PFSK-1 (cell line): ENCODE measurements at regions not wholly inside any gene's neighbourhood (a gene's known extent, or its start where the extent isn't known, plus 50 kb on each side); places are given as distances from the start of the nearest gene placed in this dataset.

ENCODE experiments used
- FOXP2 ChIP-seq: optimal IDR thresholded peaks from 2 replicates; pipeline ENCODE3; 2011; ENCODE audit warnings: borderline replicate concordance, control low read depth, inconsistent platforms; ENCODE audit not compliant: insufficient read depth; ENCODE audit errors: extremely low read length, extremely low read depth
- POLR2AphosphoS5 ChIP-seq: IDR thresholded peaks from 2 replicates; pipeline ENCODE4 v1.6.1; 2012; ENCODE audit warnings: low read depth, mild to moderate bottlenecking, control low read depth, low read length, moderate library complexity
- REST ChIP-seq, 2 experiments: IDR thresholded peaks; 2 replicates each; pipeline versions ENCODE4 v1.6.1 to v1.8.0; 2011 to 2012; ENCODE audit warnings: low read depth in 2 of 2, low read length in 2 of 2, control low read depth in 1 of 2, inconsistent platforms in 1 of 2, mild to moderate bottlenecking in 1 of 2, moderate library complexity in 1 of 2; ENCODE audit not compliant: insufficient read depth in 1 of 2
- SIN3A ChIP-seq: IDR thresholded peaks from 2 replicates; pipeline ENCODE4 v1.6.1; 2012; ENCODE audit warnings: mild to moderate bottlenecking, low read length, moderate library complexity, borderline replicate concordance; ENCODE audit not compliant: insufficient read depth
- TAF1 ChIP-seq: IDR thresholded peaks from 2 replicates; pipeline ENCODE4 v1.6.1; 2012; ENCODE audit warnings: low read length, control low read depth, borderline replicate concordance; ENCODE audit not compliant: insufficient read depth

DNA sequence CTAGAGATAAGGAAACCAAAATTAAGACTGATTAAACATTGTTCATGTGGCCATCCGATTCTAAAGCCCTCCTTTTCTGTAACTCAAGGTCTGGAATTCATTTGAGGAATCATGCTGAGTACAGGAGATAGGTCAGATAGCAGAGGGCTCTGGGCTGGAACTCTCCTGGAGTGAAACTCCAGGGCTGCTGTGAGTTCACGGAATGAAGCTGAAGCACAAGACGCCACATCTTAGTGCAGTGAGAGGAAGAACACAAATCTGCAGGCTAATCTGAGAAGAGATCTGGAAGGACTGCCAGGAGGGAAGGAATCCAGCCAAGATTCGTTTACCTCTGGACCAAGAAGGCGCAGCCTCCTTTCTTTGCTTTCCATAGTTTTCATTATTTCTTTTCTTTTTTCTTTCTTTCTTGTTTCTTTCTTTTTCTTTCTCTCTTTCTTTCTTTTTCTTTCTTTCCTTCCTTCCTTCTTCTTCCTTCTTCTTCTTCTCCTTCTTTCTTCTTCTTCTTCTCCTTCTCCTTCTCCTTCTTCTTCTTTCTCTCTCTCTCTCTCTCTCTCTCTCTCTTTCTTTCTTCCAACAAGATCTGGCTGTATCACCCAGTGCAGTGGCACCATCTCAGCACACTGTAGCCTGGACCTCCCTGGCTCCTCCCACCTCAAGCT, 74.8 kb upstream of the ATP1B1 start:
- TF ChIP-seq POLR2AphosphoS5 = no peak
- peak in 1 of 2 experiments; percentile 55; a peak in 1 of 4 replicates for TF ChIP-seq REST (IDR thresholded peaks at IDR 0.05; ENCODE audit: insufficient read depth in 1 of 2, low read depth in 2 of 2, low read length in 2 of 2)

GRCh38 chr1:169041366-169041765, 65.1 kb upstream of the ATP1B1 start:
- TF ChIP-seq REST (IDR thresholded peaks at IDR 0.05; ENCODE audit: insufficient read depth in 1 of 2, low read depth in 2 of 2, low read length in 2 of 2) (no peak), SIN3A (no peak), FOXP2 (no peak), TAF1 (no peak), POLR2AphosphoS5 (no peak)

- TF ChIP-seq FOXP2 = no peak
Measured at GRCh38 chr1:169042377-169042776, 64.1 kb upstream of the ATP1B1 start.

DNA sequence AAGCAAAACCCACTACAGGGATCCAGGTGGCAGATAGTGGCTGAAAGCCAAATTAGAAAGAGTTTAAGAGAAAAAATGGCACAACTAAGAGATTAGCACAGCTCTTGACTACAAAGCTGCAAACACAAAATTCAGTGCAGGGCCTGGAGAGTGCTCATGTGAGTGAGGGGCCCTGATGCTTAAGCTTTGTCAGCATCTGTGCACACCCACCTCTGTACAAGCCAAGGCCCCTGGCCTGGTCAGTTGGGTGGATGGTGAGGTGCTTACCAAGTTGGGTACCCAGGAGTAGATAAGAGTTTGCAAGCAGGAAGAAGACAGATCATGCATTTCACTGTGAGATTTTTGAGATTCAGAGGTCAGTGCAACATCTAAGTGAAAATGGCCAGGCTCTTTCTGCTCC, 62.7 kb upstream of the ATP1B1 start:
- TF ChIP-seq SIN3A (no peak), REST (IDR thresholded peaks at IDR 0.05; ENCODE audit: insufficient read depth in 1 of 2, low read depth in 2 of 2, low read length in 2 of 2) (no peak), POLR2AphosphoS5 (no peak), FOXP2 (no peak), TAF1 (no peak)

GRCh38 chr1:169044296-169044695, 62.2 kb upstream of the ATP1B1 start:
- TF ChIP-seq TAF1 (no peak), REST (IDR thresholded peaks at IDR 0.05; ENCODE audit: insufficient read depth in 1 of 2, low read depth in 2 of 2, low read length in 2 of 2) (no peak), SIN3A (no peak), FOXP2 (no peak), POLR2AphosphoS5 (no peak)
